Neuronal stem cell (in vitro differentiated cells): ENCODE measurements at regions not wholly inside any gene's neighbourhood (a gene's known extent, or its start where the extent isn't known, plus 50 kb on each side); places are given as distances from the start of the nearest gene placed in this dataset.
A peak's percentile ranks its signal among the peaks of the same experiment; 100 is the strongest.

ENCODE experiments used
- DNase-seq: peaks from one replicate; pipeline ENCODE4 v3.0.0-alpha.2; 2013; ENCODE audit warnings: low spot score
- H2AFZ ChIP-seq: one replicate; pipeline ENCODE4 v1.6.1; 2013; ENCODE audit warnings: mild to moderate bottlenecking, low read length, inconsistent platforms
- H2AK5ac ChIP-seq: 2 replicates; pipeline ENCODE4 v1.6.1; 2013; ENCODE audit warnings: low read depth, mild to moderate bottlenecking, inconsistent platforms, low read length, moderate library complexity, mixed read lengths
- H2BK120ac ChIP-seq: 2 replicates; pipeline ENCODE4 v1.6.1; 2013; ENCODE audit warnings: low read depth, mild to moderate bottlenecking, inconsistent platforms, low read length, moderate library complexity, mixed read lengths
- H2BK12ac ChIP-seq: one replicate; pipeline ENCODE4 v1.6.1; 2013; ENCODE audit warnings: low read length, inconsistent platforms
- H2BK15ac ChIP-seq: 2 replicates; pipeline ENCODE4 v1.6.1; 2013; ENCODE audit warnings: mild to moderate bottlenecking, low read length, inconsistent platforms, mixed read lengths
- H2BK5ac ChIP-seq: one replicate; pipeline ENCODE4 v1.6.1; 2013; ENCODE audit warnings: inconsistent platforms, mild to moderate bottlenecking, low read length, moderate library complexity
- H3K14ac ChIP-seq: one replicate; pipeline ENCODE4 v1.6.1; 2013; ENCODE audit warnings: low read length, inconsistent platforms
- H3K18ac ChIP-seq: 2 replicates; pipeline ENCODE4 v1.6.1; 2013; ENCODE audit warnings: low read length, inconsistent platforms
- H3K23ac ChIP-seq: 2 replicates; pipeline ENCODE4 v1.6.1; 2013; ENCODE audit warnings: low read depth, mild to moderate bottlenecking, mixed read lengths, low read length, inconsistent platforms; ENCODE audit not compliant: poor library complexity
- H3K27ac ChIP-seq: replicated peaks from 3 replicates; pipeline ENCODE4 v1.5.1; 2013; ENCODE audit warnings: low read length, inconsistent platforms
- H3K27me3 ChIP-seq, 3 experiments: 2 replicates each; pipeline ENCODE4 v1.6.1; 2013; ENCODE audit warnings: low read length in 3 of 3, mild to moderate bottlenecking in 2 of 3, inconsistent platforms in 1 of 3, low read depth in 1 of 3, mixed read lengths in 1 of 3, moderate library complexity in 1 of 3; ENCODE audit not compliant: control insufficient read depth in 3 of 3, insufficient read depth in 3 of 3
- H3K36me3 ChIP-seq, 2 donors: replicated peaks in 1 of 2; 2 replicates each; pipeline ENCODE4 v1.6.1; 2013; ENCODE audit warnings: low read length in 2 of 2; ENCODE audit not compliant: control insufficient read depth in 2 of 2, insufficient read depth in 2 of 2
- H3K4ac ChIP-seq: 2 replicates; pipeline ENCODE4 v1.6.1; 2013; ENCODE audit warnings: inconsistent platforms, mild to moderate bottlenecking, low read length, moderate library complexity
- H3K4me1 ChIP-seq, 2 donors: 1 replicate in 1 of 2; 2 replicates in 1 of 2; pipeline ENCODE4 v1.6.1; 2013; ENCODE audit warnings: low read length in 2 of 2, low read depth in 1 of 2; ENCODE audit not compliant: control insufficient read depth in 2 of 2, insufficient read depth in 1 of 2
- H3K4me2 ChIP-seq: one replicate; pipeline ENCODE4 v1.6.1; 2013; ENCODE audit warnings: mild to moderate bottlenecking, low read length, inconsistent platforms; ENCODE audit not compliant: insufficient read depth, poor library complexity, severe bottlenecking
- H3K4me3 ChIP-seq, 2 donors: 2 replicates each; pipeline ENCODE4 v1.5.1; 2013; ENCODE audit warnings: low read length in 2 of 2, mild to moderate bottlenecking in 2 of 2, inconsistent platforms in 1 of 2, moderate library complexity in 1 of 2
- H3K79me1 ChIP-seq: one replicate; pipeline ENCODE4 v1.6.1; 2013; ENCODE audit warnings: low read depth, mild to moderate bottlenecking, inconsistent platforms, low read length, moderate library complexity
- H3K9ac ChIP-seq: one replicate; pipeline ENCODE4 v1.6.1; 2013; ENCODE audit warnings: mild to moderate bottlenecking, low read depth, low read length, inconsistent platforms; ENCODE audit not compliant: poor library complexity
- H3K9me3 ChIP-seq, 2 donors: replicated peaks in 1 of 2; 2 replicates each; pipeline versions ENCODE3 to v1.6.1; 2013; ENCODE audit warnings: low read length in 2 of 2, mild to moderate bottlenecking in 2 of 2, inconsistent platforms in 1 of 2, low read depth in 1 of 2, mixed read lengths in 1 of 2, moderate library complexity in 1 of 2; ENCODE audit not compliant: control insufficient read depth in 2 of 2, insufficient read depth in 1 of 2
- H4K8ac ChIP-seq: one replicate; pipeline ENCODE4 v1.6.1; 2013; ENCODE audit warnings: low read depth, mild to moderate bottlenecking, inconsistent platforms, low read length, moderate library complexity
- H4K91ac ChIP-seq: one replicate; pipeline ENCODE4 v1.6.1; 2013; ENCODE audit warnings: low read length, low read depth, mild to moderate bottlenecking, inconsistent platforms; ENCODE audit not compliant: poor library complexity
- WGBS, 2 donors: extraction: QIAGEN DNeasy Blood & Tissue Kit; methylation state at CpG; one replicate each; pipeline ENCODE4 v1.1.7; 2013; ENCODE audit warnings: missing lambda C conversion rate in 2 of 2, mixed read lengths in 1 of 2; ENCODE audit not compliant: insufficient read length in 2 of 2, insufficient replicate concordance in 1 of 2; ENCODE audit errors: extremely low coverage in 2 of 2; 5-methylcytosine and 5-hydroxymethylcytosine counted together

GRCh38 chr4:122671919-122672490 lies 51.1 kb upstream of the IL21 start:
- H2BK5ac ChIP-seq: no peak overlapping the region
- no peak overlapping the region for H3K4me2 ChIP-seq
- H3K4me3 ChIP-seq: no peak overlapping the region
- no CpG with 5 or more reads among the region's 4 CpGs for WGBS, 2 donors
- no peak overlapping the region for H3K9ac ChIP-seq
- H2AFZ ChIP-seq: peak overlapping the region; percentile 85
- H3K14ac ChIP-seq: no peak overlapping the region
- H2BK15ac ChIP-seq: no peak overlapping the region
- H2AK5ac ChIP-seq: no peak overlapping the region
- H3K27ac ChIP-seq: no peak overlapping the region
- DNase-seq: no peak
- H3K4me1 ChIP-seq: peaks cover 4 to 9% of the 10 kb centered on the region in 2 donors
- H2BK120ac ChIP-seq: no peak overlapping the region
- no peak overlapping the region for H3K23ac ChIP-seq
- H2BK12ac ChIP-seq: no peak overlapping the region
- H3K36me3 ChIP-seq: no peaks in the 10 kb centered on the region
- no peak overlapping the region for H3K18ac ChIP-seq
- H3K79me1 ChIP-seq: no peaks in the 10 kb centered on the region
- no peak overlapping the region for H3K4ac ChIP-seq
- no peaks in the 10 kb centered on the region for H3K27me3 ChIP-seq
- H4K8ac ChIP-seq: no peak overlapping the region
- no peak overlapping the region for H4K91ac ChIP-seq
- no peaks in the 10 kb centered on the region for H3K9me3 ChIP-seq

GRCh38 chr4:122673252-122673651 lies 52.4 kb upstream of the IL21 start:
- Histone ChIP-seq H3K14ac (no peak overlapping the region), H3K4me1 (peaks cover 4 to 9% of the 10 kb centered on the region in 2 donors), H2AK5ac (no peak overlapping the region), H3K23ac (no peak overlapping the region), H3K79me1 (no peaks in the 10 kb centered on the region), H4K8ac (no peak overlapping the region), H2BK5ac (no peak overlapping the region), H3K36me3 (no peaks in the 10 kb centered on the region), H3K27ac (no peak overlapping the region), H2BK120ac (no peak overlapping the region), H3K27me3 (no peaks in the 10 kb centered on the region), H3K18ac (no peak overlapping the region), H3K4me2 (no peak overlapping the region), H2BK15ac (no peak overlapping the region), H4K91ac (no peak overlapping the region), H3K9me3 (no peaks in the 10 kb centered on the region), H3K9ac (no peak overlapping the region), H2BK12ac (no peak overlapping the region), H3K4me3 (no peak overlapping the region), H2AFZ (peak overlapping the region; percentile 85), H3K4ac (no peak overlapping the region)
- DNase-seq: no peak
- WGBS, 2 donors: no CpG with 5 or more reads among the region's 2 CpGs

- Histone ChIP-seq H3K4ac (no peak overlapping the region), H3K4me2 (no peak overlapping the region), H4K8ac (no peak overlapping the region), H3K9ac (no peak overlapping the region), H3K18ac (no peak overlapping the region), H3K27ac (no peak overlapping the region), H2AFZ (no peak overlapping the region), H2BK120ac (no peak overlapping the region), H3K27me3 (no peaks in the 10 kb centered on the region), H3K4me1 (peaks cover 4 to 9% of the 10 kb centered on the region in 2 donors), H3K23ac (no peak overlapping the region), H4K91ac (no peak overlapping the region), H2AK5ac (no peak overlapping the region), H2BK15ac (no peak overlapping the region), H3K36me3 (no peaks in the 10 kb centered on the region), H2BK5ac (no peak overlapping the region), H2BK12ac (no peak overlapping the region), H3K14ac (no peak overlapping the region), H3K79me1 (no peaks in the 10 kb centered on the region), H3K4me3 (no peak overlapping the region), H3K9me3 (no peaks in the 10 kb centered on the region)
- WGBS, 2 donors: no CpG with 5 or more reads among the region's 1 CpG
- DNase-seq: no peak
These were observed 53.5 kb upstream of the IL21 start for GRCh38 chr4:122674371-122674770.

GRCh38 chr4:122679317-122679716 lies 53.2 kb upstream of the BBS12 start:
- no peak overlapping the region for H4K8ac ChIP-seq
- no peaks in the 10 kb centered on the region for H3K27me3 ChIP-seq
- no peak overlapping the region for H3K4me3 ChIP-seq
- H4K91ac ChIP-seq: no peak overlapping the region
- no peak overlapping the region for H3K4ac ChIP-seq
- H3K14ac ChIP-seq: no peak overlapping the region
- H2AK5ac ChIP-seq: no peak overlapping the region
- WGBS, 2 donors: 100% methylated on average over 1 of the region's 2 CpGs; no CpG with 5 or more reads in 1 of the 2 donors
- H2BK15ac ChIP-seq: no peak overlapping the region
- H2BK120ac ChIP-seq: no peak overlapping the region
- H2BK5ac ChIP-seq: no peak overlapping the region
- no peak overlapping the region for H3K18ac ChIP-seq
- H3K4me1 ChIP-seq: no peaks in the 10 kb centered on the region
- no peak overlapping the region for H2AFZ ChIP-seq
- H3K9me3 ChIP-seq: peaks cover 2% of the 10 kb centered on the region in 2 donors
- H2BK12ac ChIP-seq: no peak overlapping the region
- H3K23ac ChIP-seq: no peak overlapping the region
- no peaks in the 10 kb centered on the region for H3K79me1 ChIP-seq
- no peak overlapping the region for H3K9ac ChIP-seq
- H3K4me2 ChIP-seq: no peak overlapping the region
- DNase-seq: no peak
- H3K36me3 ChIP-seq: no peaks in the 10 kb centered on the region
- no peak overlapping the region for H3K27ac ChIP-seq
